ENCODE measurements at regions not wholly inside any gene's neighbourhood (a gene's known extent, or its start where the extent isn't known, plus 50 kb on each side); places are given as distances from the start of the nearest gene placed in this dataset.

- no peak for TF ChIP-seq CTCF (IDR thresholded peaks at IDR 0.05; ENCODE audit: low read length)
- TF ChIP-seq EZH2 (IDR thresholded peaks at IDR 0.05; ENCODE audit: borderline replicate concordance, low read length): no peak
These were observed 325.8 kb upstream of the SPHKAP start for GRCh38 chr2:228507231-228507824.
